ENCODE measurements at regions not wholly inside any gene's neighbourhood (a gene's known extent, or its start where the extent isn't known, plus 50 kb on each side); places are given as distances from the start of the nearest gene placed in this dataset.

DNA sequence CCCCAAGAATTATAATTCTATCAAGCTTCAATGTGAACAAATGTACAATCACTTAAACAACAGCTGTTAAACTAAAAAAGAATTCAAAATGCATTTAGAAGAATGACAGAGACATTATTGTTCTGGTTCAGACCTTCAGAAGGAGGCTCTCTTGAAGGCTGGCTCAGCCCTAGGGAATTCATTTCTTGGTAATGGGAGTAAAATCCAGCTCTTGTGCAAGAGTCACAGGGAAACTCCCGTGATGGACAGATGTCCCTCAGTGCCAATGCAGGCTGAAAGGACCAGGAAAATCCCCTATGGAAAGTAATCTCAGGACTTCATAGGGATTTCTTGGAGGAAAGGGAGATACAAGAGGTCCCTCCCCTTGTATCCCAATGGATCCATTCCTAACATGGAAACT, 149.9 kb upstream of the STT3B start:
- no peak for TF ChIP-seq POLR2A (IDR thresholded peaks at IDR 0.05; ENCODE audit: extremely low read depth, insufficient read length)
- TF ChIP-seq, protein P1, sequence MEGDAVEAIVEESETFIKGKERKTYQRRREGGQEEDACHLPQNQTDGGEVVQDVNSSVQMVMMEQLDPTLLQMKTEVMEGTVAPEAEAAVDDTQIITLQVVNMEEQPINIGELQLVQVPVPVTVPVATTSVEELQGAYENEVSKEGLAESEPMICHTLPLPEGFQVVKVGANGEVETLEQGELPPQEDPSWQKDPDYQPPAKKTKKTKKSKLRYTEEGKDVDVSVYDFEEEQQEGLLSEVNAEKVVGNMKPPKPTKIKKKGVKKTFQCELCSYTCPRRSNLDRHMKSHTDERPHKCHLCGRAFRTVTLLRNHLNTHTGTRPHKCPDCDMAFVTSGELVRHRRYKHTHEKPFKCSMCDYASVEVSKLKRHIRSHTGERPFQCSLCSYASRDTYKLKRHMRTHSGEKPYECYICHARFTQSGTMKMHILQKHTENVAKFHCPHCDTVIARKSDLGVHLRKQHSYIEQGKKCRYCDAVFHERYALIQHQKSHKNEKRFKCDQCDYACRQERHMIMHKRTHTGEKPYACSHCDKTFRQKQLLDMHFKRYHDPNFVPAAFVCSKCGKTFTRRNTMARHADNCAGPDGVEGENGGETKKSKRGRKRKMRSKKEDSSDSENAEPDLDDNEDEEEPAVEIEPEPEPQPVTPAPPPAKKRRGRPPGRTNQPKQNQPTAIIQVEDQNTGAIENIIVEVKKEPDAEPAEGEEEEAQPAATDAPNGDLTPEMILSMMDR (IDR thresholded peaks at IDR 0.05; ENCODE audit: low read depth, low read length): no peak
- TF ChIP-seq MYC (IDR thresholded peaks at IDR 0.05; ENCODE audit: low read depth, low read length): no peak
